ENCODE measurements at regions not wholly inside any gene's neighbourhood (a gene's known extent, or its start where the extent isn't known, plus 50 kb on each side); places are given as distances from the start of the nearest gene placed in this dataset.
A peak's percentile ranks its signal among the peaks of the same experiment; 100 is the strongest.

- no peak for DNase-seq
These were observed 515.7 kb downstream of the RPS24 start for GRCh38 chr10:78549140-78549935.

GRCh38 chr10:78550090-78550489 lies 516.4 kb downstream of the RPS24 start:
- no peak for DNase-seq

GRCh38 chr10:78550716-78551115 lies 517.1 kb downstream of the RPS24 start:
- no peak for DNase-seq

GRCh38 chr10:78551184-78552005 lies 517.4 kb upstream of the ZMIZ1 start:
- DNase-seq, result no peak

- no peak for DNase-seq
These were observed 516.4 kb upstream of the ZMIZ1 start for GRCh38 chr10:78552261-78552811.

- no peak for DNase-seq
These were observed 515.0 kb upstream of the ZMIZ1 start for GRCh38 chr10:78553792-78554191.

GRCh38 chr10:78555128-78555527 lies 513.6 kb upstream of the ZMIZ1 start:
- DNase-seq, result no peak

GRCh38 chr10:78556705-78557432 lies 511.9 kb upstream of the ZMIZ1 start:
- peak; percentile 31 to 41 for DNase-seq

GRCh38 chr10:78557433-78557925 lies 511.3 kb upstream of the ZMIZ1 start:
- DNase-seq, result no peak

- no peak for DNase-seq
These were observed 509.0 kb upstream of the ZMIZ1 start for GRCh38 chr10:78559661-78560340.

- no peak for DNase-seq
These were observed 508.5 kb upstream of the ZMIZ1 start for GRCh38 chr10:78560341-78560688.

GRCh38 chr10:78563314-78563713 lies 505.5 kb upstream of the ZMIZ1 start:
- DNase-seq, result no peak

- DNase-seq, result no peak
These were observed 502.9 kb upstream of the ZMIZ1 start for GRCh38 chr10:78565841-78566240.

GRCh38 chr10:78566284-78567111 lies 502.3 kb upstream of the ZMIZ1 start:
- no peak for DNase-seq

- DNase-seq, result peak; percentile 41 to 50
These were observed 500.9 kb upstream of the ZMIZ1 start for GRCh38 chr10:78567680-78568455.

GRCh38 chr10:78568620-78569019 lies 500.1 kb upstream of the ZMIZ1 start:
- DNase-seq, result peak; percentile 5 to 8

- DNase-seq, result no peak
These were observed 498.0 kb upstream of the ZMIZ1 start for GRCh38 chr10:78570633-78571235.

GRCh38 chr10:78571286-78571685 lies 497.5 kb upstream of the ZMIZ1 start:
- no peak for DNase-seq

GRCh38 chr10:78571891-78572290 lies 496.9 kb upstream of the ZMIZ1 start:
- DNase-seq, result no peak

- no peak for DNase-seq
These were observed 496.2 kb upstream of the ZMIZ1 start for GRCh38 chr10:78572565-78572964.

All from AML-193 (cell line).